ENCODE measurements at regions not wholly inside any gene's neighbourhood (a gene's known extent, or its start where the extent isn't known, plus 50 kb on each side); places are given as distances from the start of the nearest gene placed in this dataset.

GRCh38 chr3:64805248-64805647, 117.4 kb upstream of the ADAMTS9 start:
- Mint-ChIP-seq H3K27me3 (ENCODE audit: insufficient read depth) (peaks cover 7% of the 10 kb centered on the region), H3K9me3 (no peaks in the 10 kb centered on the region), H3K36me3 (ENCODE audit: low read depth) (no peaks in the 10 kb centered on the region), H3K4me3 (no peak overlapping the region), H3K27ac (no peak overlapping the region), H3K4me1 (peaks cover 23% of the 10 kb centered on the region)
- Histone ChIP-seq H3K9ac (ENCODE audit: extremely low read depth, low read length, poor library complexity, severe bottlenecking) (no peak overlapping the region), H3K4me3 (ENCODE audit: low read length) (no peak overlapping the region), H3K27ac (ENCODE audit: low read depth, low read length) (no peak overlapping the region), H3K9me3 (ENCODE audit: control insufficient read depth, low read length) (no peaks in the 10 kb centered on the region), H3K36me3 (ENCODE audit: control insufficient read depth, insufficient read depth, low read length) (no peaks in the 10 kb centered on the region), H3K4me1 (ENCODE audit: control insufficient read depth, insufficient read depth, low read length) (no peaks in the 10 kb centered on the region), H3K27me3 (ENCODE audit: control insufficient read depth, insufficient read depth, low read length, poor library complexity, severe bottlenecking) (no peaks in the 10 kb centered on the region)
- no peak for DNase-seq
- 88 to 97% methylated on average over 2 of the region's 2 CpGs for WGBS, 2 experiments (ENCODE audit: insufficient coverage in 1 of 2, insufficient read length in 1 of 2)
- TF ChIP-seq, protein P1, sequence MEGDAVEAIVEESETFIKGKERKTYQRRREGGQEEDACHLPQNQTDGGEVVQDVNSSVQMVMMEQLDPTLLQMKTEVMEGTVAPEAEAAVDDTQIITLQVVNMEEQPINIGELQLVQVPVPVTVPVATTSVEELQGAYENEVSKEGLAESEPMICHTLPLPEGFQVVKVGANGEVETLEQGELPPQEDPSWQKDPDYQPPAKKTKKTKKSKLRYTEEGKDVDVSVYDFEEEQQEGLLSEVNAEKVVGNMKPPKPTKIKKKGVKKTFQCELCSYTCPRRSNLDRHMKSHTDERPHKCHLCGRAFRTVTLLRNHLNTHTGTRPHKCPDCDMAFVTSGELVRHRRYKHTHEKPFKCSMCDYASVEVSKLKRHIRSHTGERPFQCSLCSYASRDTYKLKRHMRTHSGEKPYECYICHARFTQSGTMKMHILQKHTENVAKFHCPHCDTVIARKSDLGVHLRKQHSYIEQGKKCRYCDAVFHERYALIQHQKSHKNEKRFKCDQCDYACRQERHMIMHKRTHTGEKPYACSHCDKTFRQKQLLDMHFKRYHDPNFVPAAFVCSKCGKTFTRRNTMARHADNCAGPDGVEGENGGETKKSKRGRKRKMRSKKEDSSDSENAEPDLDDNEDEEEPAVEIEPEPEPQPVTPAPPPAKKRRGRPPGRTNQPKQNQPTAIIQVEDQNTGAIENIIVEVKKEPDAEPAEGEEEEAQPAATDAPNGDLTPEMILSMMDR (conservative IDR thresholded peaks at IDR 0.05), result no peak

GRCh38 chr3:64803469-64803868, 115.7 kb upstream of the ADAMTS9 start:
- TF ChIP-seq, protein P1 (conservative IDR thresholded peaks at IDR 0.05), result no peak
- Mint-ChIP-seq H3K4me1 (peaks cover 30% of the 10 kb centered on the region), H3K36me3 (ENCODE audit: low read depth) (no peaks in the 10 kb centered on the region), H3K9me3 (no peaks in the 10 kb centered on the region), H3K4me3 (no peak overlapping the region), H3K27ac (no peak overlapping the region), H3K27me3 (ENCODE audit: insufficient read depth) (peaks cover 7% of the 10 kb centered on the region)
- DNase-seq, result no peak
- Histone ChIP-seq H3K27ac (ENCODE audit: low read depth, low read length) (no peak overlapping the region), H3K4me1 (ENCODE audit: control insufficient read depth, insufficient read depth, low read length) (no peaks in the 10 kb centered on the region), H3K9ac (ENCODE audit: extremely low read depth, low read length, poor library complexity, severe bottlenecking) (no peak overlapping the region), H3K36me3 (ENCODE audit: control insufficient read depth, insufficient read depth, low read length) (no peaks in the 10 kb centered on the region), H3K4me3 (ENCODE audit: low read length) (no peak overlapping the region), H3K9me3 (ENCODE audit: control insufficient read depth, low read length) (no peaks in the 10 kb centered on the region), H3K27me3 (ENCODE audit: control insufficient read depth, insufficient read depth, low read length, poor library complexity, severe bottlenecking) (no peaks in the 10 kb centered on the region)
- WGBS, 2 experiments (ENCODE audit: insufficient coverage in 1 of 2, insufficient read length in 1 of 2), result 85 to 92% methylated on average over 6 to 9 of the region's 9 CpGs

GRCh38 chr3:64802460-64802859, 114.7 kb upstream of the ADAMTS9 start:
- no peaks in the 10 kb centered on the region for H3K27me3 ChIP-seq (ENCODE audit: control insufficient read depth, insufficient read depth, low read length, poor library complexity, severe bottlenecking)
- DNase-seq, result no peak
- peaks cover 32% of the 10 kb centered on the region for H3K4me1 Mint-ChIP-seq
- H3K4me1 ChIP-seq (ENCODE audit: control insufficient read depth, insufficient read depth, low read length), result no peaks in the 10 kb centered on the region
- no peaks in the 10 kb centered on the region for H3K36me3 Mint-ChIP-seq (ENCODE audit: low read depth)
- no peak overlapping the region for H3K27ac Mint-ChIP-seq
- no peaks in the 10 kb centered on the region for H3K36me3 ChIP-seq (ENCODE audit: control insufficient read depth, insufficient read depth, low read length)
- H3K9ac ChIP-seq (ENCODE audit: extremely low read depth, low read length, poor library complexity, severe bottlenecking), result no peak overlapping the region
- no peak overlapping the region for H3K4me3 Mint-ChIP-seq
- H3K27me3 Mint-ChIP-seq (ENCODE audit: insufficient read depth), result peaks cover 7% of the 10 kb centered on the region
- 94 to 96% methylated on average over 2 to 4 of the region's 4 CpGs for WGBS, 2 experiments (ENCODE audit: insufficient coverage in 1 of 2, insufficient read length in 1 of 2)
- H3K4me3 ChIP-seq (ENCODE audit: low read length), result no peak overlapping the region
- no peaks in the 10 kb centered on the region for H3K9me3 ChIP-seq (ENCODE audit: control insufficient read depth, low read length)
- TF ChIP-seq, protein P1 (conservative IDR thresholded peaks at IDR 0.05), result no peak
- H3K27ac ChIP-seq (ENCODE audit: low read depth, low read length), result no peak overlapping the region
- no peaks in the 10 kb centered on the region for H3K9me3 Mint-ChIP-seq

All from endodermal cell (in vitro differentiated cells).